ENCODE measurements at regions not wholly inside any gene's neighbourhood (a gene's known extent, or its start where the extent isn't known, plus 50 kb on each side); places are given as distances from the start of the nearest gene placed in this dataset.

- DNase-seq (ENCODE audit: low read depth): no peak
- TF ChIP-seq, protein P1, sequence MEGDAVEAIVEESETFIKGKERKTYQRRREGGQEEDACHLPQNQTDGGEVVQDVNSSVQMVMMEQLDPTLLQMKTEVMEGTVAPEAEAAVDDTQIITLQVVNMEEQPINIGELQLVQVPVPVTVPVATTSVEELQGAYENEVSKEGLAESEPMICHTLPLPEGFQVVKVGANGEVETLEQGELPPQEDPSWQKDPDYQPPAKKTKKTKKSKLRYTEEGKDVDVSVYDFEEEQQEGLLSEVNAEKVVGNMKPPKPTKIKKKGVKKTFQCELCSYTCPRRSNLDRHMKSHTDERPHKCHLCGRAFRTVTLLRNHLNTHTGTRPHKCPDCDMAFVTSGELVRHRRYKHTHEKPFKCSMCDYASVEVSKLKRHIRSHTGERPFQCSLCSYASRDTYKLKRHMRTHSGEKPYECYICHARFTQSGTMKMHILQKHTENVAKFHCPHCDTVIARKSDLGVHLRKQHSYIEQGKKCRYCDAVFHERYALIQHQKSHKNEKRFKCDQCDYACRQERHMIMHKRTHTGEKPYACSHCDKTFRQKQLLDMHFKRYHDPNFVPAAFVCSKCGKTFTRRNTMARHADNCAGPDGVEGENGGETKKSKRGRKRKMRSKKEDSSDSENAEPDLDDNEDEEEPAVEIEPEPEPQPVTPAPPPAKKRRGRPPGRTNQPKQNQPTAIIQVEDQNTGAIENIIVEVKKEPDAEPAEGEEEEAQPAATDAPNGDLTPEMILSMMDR (conservative IDR thresholded peaks at IDR 0.05; ENCODE audit: control insufficient read depth, insufficient read depth, low read depth, low read length): no peak
- H3K4me3 ChIP-seq (ENCODE audit: control insufficient read depth, low read depth, low read length): no peak overlapping the region
These were observed 378.9 kb upstream of the CA10 start for GRCh38 chr17:52537421-52537820.

DNA sequence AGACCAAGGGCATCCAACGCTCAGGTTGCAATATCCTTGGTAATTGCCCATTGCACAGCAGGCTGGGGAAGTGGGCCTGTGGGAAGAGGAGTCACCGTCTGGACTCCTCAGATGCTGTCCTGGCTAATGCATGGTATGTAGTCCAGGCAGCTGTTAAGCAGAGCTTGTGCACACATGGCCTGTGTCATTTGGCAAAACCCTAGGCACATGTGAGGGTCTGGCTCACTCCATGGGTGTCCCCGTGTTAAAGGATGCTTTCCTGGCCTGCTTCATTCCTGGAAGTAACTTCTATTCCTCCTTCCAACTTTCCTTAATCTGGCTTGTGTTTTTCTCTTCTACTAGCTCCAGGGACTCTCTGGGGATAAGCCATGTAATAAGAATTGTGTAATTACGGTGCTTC, 378.0 kb upstream of the CA10 start:
- DNase-seq (ENCODE audit: low read depth): no peak
- TF ChIP-seq, protein P1 (conservative IDR thresholded peaks at IDR 0.05; ENCODE audit: control insufficient read depth, insufficient read depth, low read depth, low read length): no peak
- H3K4me3 ChIP-seq (ENCODE audit: control insufficient read depth, low read depth, low read length): no peak overlapping the region

DNA sequence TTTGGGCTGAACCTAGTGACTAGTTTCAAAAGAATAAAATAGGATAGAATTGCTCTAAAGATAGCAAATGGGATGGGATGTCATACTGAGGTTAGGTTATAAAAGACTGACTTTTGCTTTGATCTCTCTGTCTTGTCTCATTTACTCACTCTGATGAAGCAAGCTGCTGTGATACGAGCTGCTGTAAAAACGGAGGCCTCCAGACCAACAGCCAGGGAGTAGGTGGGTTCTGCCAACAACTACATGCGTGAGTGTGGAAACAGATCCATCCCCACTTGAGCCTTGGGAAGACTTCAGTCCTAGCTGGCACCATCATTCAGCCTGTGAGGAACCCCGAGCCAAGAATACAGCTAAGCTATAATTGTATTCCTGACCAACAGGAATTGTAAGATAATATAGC, 373.9 kb upstream of the CA10 start:
- DNase-seq (ENCODE audit: low read depth): no peak
- H3K4me3 ChIP-seq (ENCODE audit: control insufficient read depth, low read depth, low read length): no peak overlapping the region
- TF ChIP-seq, protein P1 (conservative IDR thresholded peaks at IDR 0.05; ENCODE audit: control insufficient read depth, insufficient read depth, low read depth, low read length): no peak

DNA sequence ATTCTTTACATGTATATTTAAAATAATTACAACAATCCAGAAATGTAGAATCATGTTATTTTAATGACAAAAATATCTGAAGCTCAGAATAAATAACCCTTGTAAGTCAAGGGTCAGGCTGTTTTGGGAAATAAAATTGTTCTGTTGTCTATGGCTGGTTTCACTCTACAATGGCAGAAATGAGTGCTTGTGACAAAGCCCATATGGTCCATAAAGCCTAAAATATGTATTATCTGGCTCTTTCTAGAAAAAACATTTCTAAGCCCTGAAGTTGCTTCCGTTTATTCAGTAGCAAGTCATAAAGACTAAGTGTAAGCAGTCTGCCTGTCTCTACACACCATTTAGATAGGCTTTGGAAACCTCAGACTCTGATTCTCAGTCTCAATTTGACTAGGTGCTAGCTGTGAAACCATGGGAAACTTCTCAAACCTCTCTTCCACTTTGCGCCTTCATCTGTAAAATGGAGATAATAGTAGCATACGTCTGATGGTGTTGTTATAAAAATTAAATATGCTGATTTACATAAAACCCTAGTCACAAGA, 365.7 kb upstream of the CA10 start:
- TF ChIP-seq, protein P1 (conservative IDR thresholded peaks at IDR 0.05; ENCODE audit: control insufficient read depth, insufficient read depth, low read depth, low read length): no peak
- no peak overlapping the region for H3K4me3 ChIP-seq (ENCODE audit: control insufficient read depth, low read depth, low read length)
- DNase-seq (ENCODE audit: low read depth): no peak

- no peak overlapping the region for H3K4me3 ChIP-seq (ENCODE audit: control insufficient read depth, low read depth, low read length)
- TF ChIP-seq, protein P1 (conservative IDR thresholded peaks at IDR 0.05; ENCODE audit: control insufficient read depth, insufficient read depth, low read depth, low read length): no peak
- no peak for DNase-seq (ENCODE audit: low read depth)
These were observed 358.7 kb upstream of the CA10 start for GRCh38 chr17:52517176-52517575.

- no peak for DNase-seq (ENCODE audit: low read depth)
- TF ChIP-seq, protein P1 (conservative IDR thresholded peaks at IDR 0.05; ENCODE audit: control insufficient read depth, insufficient read depth, low read depth, low read length): no peak
- H3K4me3 ChIP-seq (ENCODE audit: control insufficient read depth, low read depth, low read length): no peak overlapping the region
These were observed 357.4 kb upstream of the CA10 start for GRCh38 chr17:52515927-52516326.

GRCh38 chr17:52505601-52506000, 347.1 kb upstream of the CA10 start:
- no peak for DNase-seq (ENCODE audit: low read depth)
- H3K4me3 ChIP-seq (ENCODE audit: control insufficient read depth, low read depth, low read length): no peak overlapping the region
- TF ChIP-seq, protein P1 (conservative IDR thresholded peaks at IDR 0.05; ENCODE audit: control insufficient read depth, insufficient read depth, low read depth, low read length): no peak
